ENCODE measurements at regions not wholly inside any gene's neighbourhood (a gene's known extent, or its start where the extent isn't known, plus 50 kb on each side); places are given as distances from the start of the nearest gene placed in this dataset.

GRCh38 chr10:44807451-44807850, 103.7 kb upstream of the TMEM72 start:
- no peak for DNase-seq (ENCODE audit: low read depth, low spot score)

GRCh38 chr10:44809647-44810046, 101.5 kb upstream of the TMEM72 start:
- DNase-seq (ENCODE audit: low read depth, low spot score) = no peak
- in situ Hi-C loops (cut with HindIII; ENCODE audit: low pct_unique_long_range_greater_than_20kb, low sequenced_read_pairs) = no loop called here

More at GRCh38 chr10:44807451-44807850, 103.7 kb upstream of the TMEM72 start:
- in situ Hi-C loops (cut with HindIII; ENCODE audit: low pct_unique_long_range_greater_than_20kb, low sequenced_read_pairs) = no loop called here

- in situ Hi-C loops (cut with HindIII; ENCODE audit: low pct_unique_long_range_greater_than_20kb, low sequenced_read_pairs) = no loop called here
- DNase-seq (ENCODE audit: low read depth, low spot score) = no peak
These were observed 100.1 kb upstream of the TMEM72 start for GRCh38 chr10:44811072-44811471.

DNA sequence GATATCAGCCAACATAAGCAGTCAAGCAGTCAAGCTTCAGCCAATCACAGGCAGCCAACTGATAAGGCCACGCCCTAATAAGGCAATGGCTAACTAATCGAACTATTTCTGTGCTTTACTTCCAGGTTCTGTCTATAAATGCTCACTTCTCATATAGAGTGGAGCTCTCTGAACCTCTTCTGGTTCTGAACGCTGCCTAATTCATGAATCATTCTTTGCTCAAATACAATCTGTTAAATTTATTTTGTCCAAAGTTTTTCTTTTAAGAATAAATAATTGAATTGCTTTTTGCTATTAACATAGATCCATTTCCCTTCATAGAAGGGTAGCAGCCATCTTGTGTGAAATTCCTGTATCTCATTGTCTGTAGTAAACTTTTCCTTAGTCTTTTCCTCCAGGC, 97.9 kb upstream of the TMEM72 start:
- in situ Hi-C loops (cut with HindIII; ENCODE audit: low pct_unique_long_range_greater_than_20kb, low sequenced_read_pairs) = no loop called here
- DNase-seq (ENCODE audit: low read depth, low spot score) = no peak

- no peak for DNase-seq (ENCODE audit: low read depth, low spot score)
- in situ Hi-C loops (cut with HindIII; ENCODE audit: low pct_unique_long_range_greater_than_20kb, low sequenced_read_pairs) = no loop called here
These were observed 96.2 kb upstream of the TMEM72 start for GRCh38 chr10:44814929-44815328.

- in situ Hi-C loops (cut with HindIII; ENCODE audit: low pct_unique_long_range_greater_than_20kb, low sequenced_read_pairs) = no loop called here
- no peak for DNase-seq (ENCODE audit: low read depth, low spot score)
These were observed 93.0 kb upstream of the TMEM72 start for GRCh38 chr10:44818041-44818649.

- in situ Hi-C loops (cut with HindIII; ENCODE audit: low pct_unique_long_range_greater_than_20kb, low sequenced_read_pairs) = no loop called here
- DNase-seq (ENCODE audit: low read depth, low spot score) = no peak
These were observed 92.4 kb upstream of the TMEM72 start for GRCh38 chr10:44818701-44819127.

- in situ Hi-C loops (cut with HindIII; ENCODE audit: low pct_unique_long_range_greater_than_20kb, low sequenced_read_pairs) = no loop called here
- no peak for DNase-seq (ENCODE audit: low read depth, low spot score)
These were observed 91.0 kb upstream of the TMEM72 start for GRCh38 chr10:44820094-44820493.

DNA sequence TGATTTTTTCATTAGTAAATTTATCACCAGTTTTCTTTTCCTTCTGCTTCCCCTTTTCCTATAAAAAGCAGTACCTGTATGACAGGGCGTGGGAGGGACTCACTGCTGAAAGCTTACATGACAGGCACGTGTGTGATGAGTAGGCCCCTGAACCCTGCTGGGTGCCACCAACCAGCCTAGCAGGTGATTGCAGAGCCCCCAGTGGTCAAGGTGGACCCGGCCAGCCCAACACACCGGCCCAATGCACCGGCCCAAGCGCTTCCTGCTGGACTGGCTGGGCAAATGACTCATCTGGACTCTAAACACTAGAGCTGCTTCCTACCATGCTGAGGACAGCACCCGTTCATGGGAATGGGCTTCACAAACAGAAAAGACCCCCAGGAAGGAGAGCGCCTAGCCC, 89.8 kb upstream of the TMEM72 start:
- in situ Hi-C loops (cut with HindIII; ENCODE audit: low pct_unique_long_range_greater_than_20kb, low sequenced_read_pairs) = no loop called here

GRCh38 chr10:44822349-44822748, 88.8 kb upstream of the TMEM72 start:
- in situ Hi-C loops (cut with HindIII; ENCODE audit: low pct_unique_long_range_greater_than_20kb, low sequenced_read_pairs) = no loop called here

More for the DNA sequence above, 89.8 kb upstream of the TMEM72 start:
- DNase-seq (ENCODE audit: low read depth, low spot score) = no peak

GRCh38 chr10:44822966-44823365, 88.2 kb upstream of the TMEM72 start:
- DNase-seq (ENCODE audit: low read depth, low spot score) = no peak
- in situ Hi-C loops (cut with HindIII; ENCODE audit: low pct_unique_long_range_greater_than_20kb, low sequenced_read_pairs) = no loop called here

More at GRCh38 chr10:44822349-44822748, 88.8 kb upstream of the TMEM72 start:
- no peak for DNase-seq (ENCODE audit: low read depth, low spot score)

- DNase-seq (ENCODE audit: low read depth, low spot score) = no peak
- in situ Hi-C loops (cut with HindIII; ENCODE audit: low pct_unique_long_range_greater_than_20kb, low sequenced_read_pairs) = no loop called here
These were observed 86.5 kb upstream of the TMEM72 start for GRCh38 chr10:44824607-44825006.

GRCh38 chr10:44827431-44828006, 83.6 kb upstream of the TMEM72 start:
- in situ Hi-C loops (cut with HindIII; ENCODE audit: low pct_unique_long_range_greater_than_20kb, low sequenced_read_pairs) = no loop called here
- DNase-seq (ENCODE audit: low read depth, low spot score) = no peak

- in situ Hi-C loops (cut with HindIII; ENCODE audit: low pct_unique_long_range_greater_than_20kb, low sequenced_read_pairs) = no loop called here
These were observed 82.5 kb upstream of the TMEM72 start for GRCh38 chr10:44828508-44829142.

GRCh38 chr10:44829426-44829825, 81.7 kb upstream of the TMEM72 start:
- in situ Hi-C loops (cut with HindIII; ENCODE audit: low pct_unique_long_range_greater_than_20kb, low sequenced_read_pairs) = no loop called here
- DNase-seq (ENCODE audit: low read depth, low spot score) = no peak

More at GRCh38 chr10:44828508-44829142, 82.5 kb upstream of the TMEM72 start:
- no peak for DNase-seq (ENCODE audit: low read depth, low spot score)

GRCh38 chr10:44830022-44830421, 81.1 kb upstream of the TMEM72 start:
- DNase-seq (ENCODE audit: low read depth, low spot score) = no peak
- in situ Hi-C loops (cut with HindIII; ENCODE audit: low pct_unique_long_range_greater_than_20kb, low sequenced_read_pairs) = no loop called here

- in situ Hi-C loops (cut with HindIII; ENCODE audit: low pct_unique_long_range_greater_than_20kb, low sequenced_read_pairs) = no loop called here
- no peak for DNase-seq (ENCODE audit: low read depth, low spot score)
These were observed 79.6 kb upstream of the TMEM72 start for GRCh38 chr10:44831581-44831980.

- in situ Hi-C loops (cut with HindIII; ENCODE audit: low pct_unique_long_range_greater_than_20kb, low sequenced_read_pairs) = no loop called here
- no peak for DNase-seq (ENCODE audit: low read depth, low spot score)
These were observed 78.3 kb upstream of the TMEM72 start for GRCh38 chr10:44832595-44833390.

All from SK-MEL-5 (cell line).